ENCODE measurements at regions not wholly inside any gene's neighbourhood (a gene's known extent, or its start where the extent isn't known, plus 50 kb on each side); places are given as distances from the start of the nearest gene placed in this dataset.
"Not testable (repeated sequence)": the region's sequence is repeated elsewhere in the genome, so short reads cannot be mapped to it uniquely, and the experiment has no call there.

GRCh38 chr1:242813490-242814091 is 289.1 kb upstream of the PLD5 start:
- no peak for DNase-seq (ENCODE audit: low read depth in 2 of 2)

- no peak for DNase-seq (ENCODE audit: low read depth in 2 of 2)
Measured at GRCh38 chr1:242811092-242811840, 286.8 kb upstream of the PLD5 start.

- DNase-seq (ENCODE audit: low read depth in 2 of 2) = no peak
Measured at GRCh38 chr1:242806324-242806723, 281.8 kb upstream of the PLD5 start.

GRCh38 chr1:242805360-242805759 is 280.9 kb upstream of the PLD5 start:
- not testable (repeated sequence) for DNase-seq (ENCODE audit: low read depth in 2 of 2)

GRCh38 chr1:242802973-242803372 is 278.5 kb upstream of the PLD5 start:
- no peak for DNase-seq (ENCODE audit: low read depth in 2 of 2)

GRCh38 chr1:242800521-242800920 is 276.0 kb upstream of the PLD5 start:
- DNase-seq (ENCODE audit: low read depth in 2 of 2) = no peak

GRCh38 chr1:242797856-242798255 is 273.4 kb upstream of the PLD5 start:
- DNase-seq (ENCODE audit: low read depth in 2 of 2) = no peak

- DNase-seq (ENCODE audit: low read depth in 2 of 2) = no peak
Measured at GRCh38 chr1:242788771-242789170, 264.3 kb upstream of the PLD5 start.

- no peak for DNase-seq (ENCODE audit: low read depth in 2 of 2)
Measured at GRCh38 chr1:242787968-242788367, 263.5 kb upstream of the PLD5 start.

GRCh38 chr1:242784807-242785206 is 260.3 kb upstream of the PLD5 start:
- no peak for DNase-seq (ENCODE audit: low read depth in 2 of 2)

GRCh38 chr1:242784084-242784483 is 259.6 kb upstream of the PLD5 start:
- no peak for DNase-seq (ENCODE audit: low read depth in 2 of 2)

GRCh38 chr1:242774256-242774655 is 249.8 kb upstream of the PLD5 start:
- DNase-seq (ENCODE audit: low read depth in 2 of 2) = no peak

GRCh38 chr1:242770366-242770765 is 245.9 kb upstream of the PLD5 start:
- no peak for DNase-seq (ENCODE audit: low read depth in 2 of 2)

GRCh38 chr1:242764161-242764560 is 239.7 kb upstream of the PLD5 start:
- no peak for DNase-seq (ENCODE audit: low read depth in 2 of 2)

GRCh38 chr1:242761556-242761955 is 237.1 kb upstream of the PLD5 start:
- DNase-seq (ENCODE audit: low read depth in 2 of 2) = no peak

GRCh38 chr1:242754926-242755325 is 230.4 kb upstream of the PLD5 start:
- no peak for DNase-seq (ENCODE audit: low read depth in 2 of 2)

GRCh38 chr1:242754125-242754524 is 229.6 kb upstream of the PLD5 start:
- no peak for DNase-seq (ENCODE audit: low read depth in 2 of 2)

GRCh38 chr1:242747233-242747632 is 222.7 kb upstream of the PLD5 start:
- DNase-seq (ENCODE audit: low read depth in 2 of 2) = no peak

- DNase-seq (ENCODE audit: low read depth in 2 of 2) = no peak
Measured at GRCh38 chr1:242745079-242745478, 220.6 kb upstream of the PLD5 start.

GRCh38 chr1:242743983-242744780 is 219.7 kb upstream of the PLD5 start:
- DNase-seq (ENCODE audit: low read depth in 2 of 2) = no peak

- DNase-seq (ENCODE audit: low read depth in 2 of 2) = no peak
Measured at GRCh38 chr1:242738702-242739645, 214.5 kb upstream of the PLD5 start.

GRCh38 chr1:242736611-242737010 is 212.1 kb upstream of the PLD5 start:
- DNase-seq (ENCODE audit: low read depth in 2 of 2) = no peak
